Memory B cell (primary cell): ENCODE measurements at regions not wholly inside any gene's neighbourhood (a gene's known extent, or its start where the extent isn't known, plus 50 kb on each side); places are given as distances from the start of the nearest gene placed in this dataset.

Experiments
- ATAC-seq: fragments of 150-1000 bp; cut with Tn5 transposase; 2 replicates; pipeline ENCODE4 v1.10.0; 2021; ENCODE audit warnings: low read depth, mild to moderate bottlenecking, moderate library complexity
- DNase-seq, 2 donors: peaks; one replicate each; pipeline ENCODE4 v3.0.0; 2022; ENCODE audit warnings: low spot score in 2 of 2
- H3K27ac Mint-ChIP-seq: one replicate; pipeline ENCODE4 v1.8.0; 2022; ENCODE audit warnings: mild to moderate bottlenecking, moderate library complexity, mixed read lengths
- H3K27me3 Mint-ChIP-seq: one replicate; pipeline ENCODE4 v1.8.0; 2022; ENCODE audit warnings: mixed read lengths
- H3K36me3 Mint-ChIP-seq: one replicate; pipeline ENCODE4 v1.8.0; 2022; ENCODE audit warnings: mild to moderate bottlenecking, mixed read lengths
- H3K4me1 Mint-ChIP-seq: one replicate; pipeline ENCODE4 v1.8.0; 2022; ENCODE audit warnings: mixed read lengths
- H3K4me3 Mint-ChIP-seq: one replicate; pipeline ENCODE4 v1.8.0; 2022; ENCODE audit warnings: mild to moderate bottlenecking, moderate library complexity, mixed read lengths
- H3K9me3 Mint-ChIP-seq: one replicate; pipeline ENCODE4 v1.8.0; 2022; ENCODE audit warnings: mixed read lengths

GRCh38 chr2:120401275-120402066, 55.5 kb downstream of the INHBB start:
- ATAC-seq (no peak), DNase-seq (no peak)
- H3K36me3 Mint-ChIP-seq, result no peaks in the 10 kb centered on the region
- no peaks in the 10 kb centered on the region for H3K4me1 Mint-ChIP-seq
- H3K27ac Mint-ChIP-seq, result no peak overlapping the region
- peaks cover 4% of the 10 kb centered on the region for H3K9me3 Mint-ChIP-seq
- H3K4me3 Mint-ChIP-seq, result no peak overlapping the region
- peaks cover 20% of the 10 kb centered on the region for H3K27me3 Mint-ChIP-seq

DNA sequence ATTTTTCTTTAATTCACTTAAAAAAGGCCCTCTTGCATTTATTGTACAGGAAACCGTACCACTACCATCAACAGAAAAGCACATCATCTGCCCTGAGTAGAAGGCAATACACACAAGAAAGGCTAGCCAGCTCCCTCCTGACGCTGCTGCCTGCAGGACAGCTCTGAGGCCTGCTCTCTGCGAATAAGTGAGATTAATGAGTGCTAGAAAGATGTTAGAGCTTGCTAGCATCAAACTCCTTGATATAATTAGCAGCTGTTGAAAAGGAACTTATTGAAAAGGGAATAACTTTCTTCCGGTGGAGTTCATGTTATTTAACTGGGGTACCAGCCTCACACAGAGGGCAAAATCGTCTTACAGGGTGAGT, 56.1 kb downstream of the INHBB start:
- H3K27ac Mint-ChIP-seq, result no peak overlapping the region
- ATAC-seq, result no peak
- H3K36me3 Mint-ChIP-seq, result no peaks in the 10 kb centered on the region
- peaks cover 6% of the 10 kb centered on the region for H3K9me3 Mint-ChIP-seq
- no peaks in the 10 kb centered on the region for H3K4me1 Mint-ChIP-seq
- DNase-seq, result no peak
- no peak overlapping the region for H3K4me3 Mint-ChIP-seq
- peaks cover 21% of the 10 kb centered on the region for H3K27me3 Mint-ChIP-seq

DNA sequence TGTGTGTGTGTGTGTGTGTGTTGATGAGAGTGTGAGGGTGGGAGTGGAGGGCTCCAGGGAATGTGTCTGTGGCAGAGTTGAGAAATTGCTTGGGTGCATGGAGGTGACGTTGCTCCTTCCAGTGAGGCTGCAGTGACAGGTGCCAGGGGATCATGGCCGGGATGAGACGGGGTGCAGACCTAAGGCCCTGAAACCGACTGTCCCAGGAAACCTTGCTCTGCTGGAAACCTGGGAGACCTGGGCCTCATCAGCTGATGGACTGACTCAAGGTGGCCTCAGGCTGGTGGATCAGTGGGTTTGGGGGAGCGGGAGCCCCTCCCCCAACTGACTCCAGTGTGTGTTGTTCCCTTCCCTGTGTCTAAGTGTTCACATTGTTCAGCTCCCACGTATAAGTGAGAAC, 56.6 kb downstream of the INHBB start:
- peaks cover 7% of the 10 kb centered on the region for H3K9me3 Mint-ChIP-seq
- H3K4me1 Mint-ChIP-seq, result no peaks in the 10 kb centered on the region
- H3K27me3 Mint-ChIP-seq, result peaks cover 17% of the 10 kb centered on the region
- H3K4me3 Mint-ChIP-seq, result no peak overlapping the region
- ATAC-seq (no peak), DNase-seq (no peak)
- no peak overlapping the region for H3K27ac Mint-ChIP-seq
- no peaks in the 10 kb centered on the region for H3K36me3 Mint-ChIP-seq

DNA sequence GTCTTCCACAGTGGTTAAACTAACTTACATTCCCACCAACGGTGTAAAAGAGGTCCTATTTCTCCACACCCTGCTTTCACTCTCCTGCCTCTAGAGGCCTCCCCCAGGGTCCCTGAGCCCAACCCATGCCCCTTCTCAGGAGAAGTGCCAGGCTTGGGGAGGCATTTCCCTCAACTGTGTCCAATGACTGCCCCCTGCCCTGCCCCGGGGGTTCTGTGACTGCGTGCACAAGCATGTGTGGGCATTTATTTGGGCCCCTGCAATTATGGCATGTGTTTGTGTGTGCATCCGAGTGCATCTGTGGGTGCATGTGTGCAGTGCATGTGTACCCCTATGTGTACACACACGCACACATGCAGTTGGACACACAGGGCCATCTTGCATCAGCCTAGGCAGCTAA, 57.3 kb downstream of the INHBB start:
- ATAC-seq (no peak), DNase-seq (no peak)
- Mint-ChIP-seq H3K27me3 (peaks cover 14% of the 10 kb centered on the region), H3K4me1 (no peaks in the 10 kb centered on the region), H3K4me3 (no peak overlapping the region), H3K36me3 (no peaks in the 10 kb centered on the region), H3K9me3 (peaks cover 9% of the 10 kb centered on the region), H3K27ac (no peak overlapping the region)

GRCh38 chr2:120403676-120404075, 57.7 kb downstream of the INHBB start:
- DNase-seq, result no peak
- Mint-ChIP-seq H3K4me3 (no peak overlapping the region), H3K27ac (no peak overlapping the region), H3K36me3 (no peaks in the 10 kb centered on the region), H3K4me1 (no peaks in the 10 kb centered on the region), H3K27me3 (peaks cover 14% of the 10 kb centered on the region), H3K9me3 (peaks cover 10% of the 10 kb centered on the region)
- ATAC-seq, result no peak

- H3K27ac Mint-ChIP-seq, result no peak overlapping the region
- H3K4me1 Mint-ChIP-seq, result no peaks in the 10 kb centered on the region
- ATAC-seq (no peak), DNase-seq (no peak)
- H3K4me3 Mint-ChIP-seq, result no peak overlapping the region
- H3K36me3 Mint-ChIP-seq, result no peaks in the 10 kb centered on the region
- H3K9me3 Mint-ChIP-seq, result peaks cover 11% of the 10 kb centered on the region
- H3K27me3 Mint-ChIP-seq, result peaks cover 14% of the 10 kb centered on the region
Measured at GRCh38 chr2:120404274-120404673, 58.3 kb downstream of the INHBB start.

DNA sequence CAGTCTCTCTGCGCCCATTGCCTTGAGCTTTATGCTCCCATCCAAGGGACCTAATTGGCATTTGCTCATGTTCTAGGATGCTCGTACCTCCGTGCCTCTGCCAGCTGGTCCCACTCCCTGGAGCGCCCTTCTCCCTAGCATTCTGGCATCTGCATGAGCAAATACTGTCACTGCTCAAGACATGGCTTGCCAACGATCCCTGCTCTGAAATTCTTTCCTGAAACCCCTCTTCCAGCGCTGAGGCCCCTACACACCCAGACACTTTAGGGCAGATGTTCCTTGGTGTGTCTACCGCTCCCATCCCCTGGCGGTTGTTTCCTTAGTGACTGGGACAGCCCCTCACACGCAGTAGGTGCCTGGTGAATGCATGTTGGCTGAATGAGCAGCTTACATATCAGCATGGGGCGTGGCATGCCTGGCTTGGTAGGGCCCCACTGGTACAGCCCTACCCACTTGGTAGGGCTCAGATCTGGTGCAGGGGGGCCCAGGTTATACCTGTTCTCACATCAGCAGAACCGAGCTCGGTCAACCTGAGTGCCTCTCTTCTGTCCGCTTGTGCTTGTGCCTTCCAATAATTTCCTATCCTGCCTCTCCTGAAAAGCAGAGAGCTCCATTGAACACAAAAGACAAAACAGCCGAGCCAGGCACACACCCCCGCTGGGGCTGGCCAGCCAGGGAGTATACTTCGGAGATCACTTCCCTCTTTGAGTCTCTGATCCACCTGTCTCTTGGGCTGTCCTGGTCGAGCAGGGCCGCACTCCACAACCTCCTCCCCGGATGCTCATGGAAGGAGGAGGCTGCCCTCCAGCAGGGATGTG, 59.2 kb downstream of the INHBB start:
- H3K27me3 Mint-ChIP-seq, result peaks cover 14% of the 10 kb centered on the region
- ATAC-seq (no peak), DNase-seq (no peak)
- no peak overlapping the region for H3K4me3 Mint-ChIP-seq
- no peaks in the 10 kb centered on the region for H3K36me3 Mint-ChIP-seq
- no peaks in the 10 kb centered on the region for H3K4me1 Mint-ChIP-seq
- no peak overlapping the region for H3K27ac Mint-ChIP-seq
- peaks cover 15% of the 10 kb centered on the region for H3K9me3 Mint-ChIP-seq

DNA sequence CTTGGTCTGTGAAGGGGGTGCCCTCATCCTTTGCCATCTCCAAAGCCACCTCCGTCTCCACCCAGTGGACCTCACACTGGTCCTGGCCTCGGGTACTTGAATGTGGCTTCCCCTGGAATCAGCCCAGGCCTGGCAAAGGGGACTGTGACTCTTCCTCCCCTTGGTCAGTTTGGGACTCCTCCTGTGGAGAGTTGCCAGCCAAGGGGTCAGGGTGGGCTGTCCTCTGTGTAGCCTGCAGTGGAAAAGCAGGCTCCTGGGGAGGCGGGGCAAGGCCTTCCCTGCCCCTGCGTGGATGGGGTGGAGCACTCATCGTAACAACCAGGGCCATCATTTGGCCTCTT, 59.8 kb downstream of the INHBB start:
- Mint-ChIP-seq H3K4me1 (no peaks in the 10 kb centered on the region), H3K27ac (no peak overlapping the region), H3K27me3 (peaks cover 14% of the 10 kb centered on the region), H3K4me3 (no peak overlapping the region), H3K9me3 (peaks cover 15% of the 10 kb centered on the region), H3K36me3 (no peaks in the 10 kb centered on the region)
- DNase-seq (no peak), ATAC-seq (no peak)

GRCh38 chr2:120406566-120406965, 60.6 kb downstream of the INHBB start:
- no peak overlapping the region for H3K27ac Mint-ChIP-seq
- no peak for DNase-seq
- no peak for ATAC-seq
- H3K36me3 Mint-ChIP-seq, result no peaks in the 10 kb centered on the region
- peaks cover 15% of the 10 kb centered on the region for H3K9me3 Mint-ChIP-seq
- H3K4me1 Mint-ChIP-seq, result no peaks in the 10 kb centered on the region
- H3K27me3 Mint-ChIP-seq, result peaks cover 10% of the 10 kb centered on the region
- H3K4me3 Mint-ChIP-seq, result no peak overlapping the region

GRCh38 chr2:120410487-120410886, 64.6 kb downstream of the INHBB start:
- no peak overlapping the region for H3K4me3 Mint-ChIP-seq

DNA sequence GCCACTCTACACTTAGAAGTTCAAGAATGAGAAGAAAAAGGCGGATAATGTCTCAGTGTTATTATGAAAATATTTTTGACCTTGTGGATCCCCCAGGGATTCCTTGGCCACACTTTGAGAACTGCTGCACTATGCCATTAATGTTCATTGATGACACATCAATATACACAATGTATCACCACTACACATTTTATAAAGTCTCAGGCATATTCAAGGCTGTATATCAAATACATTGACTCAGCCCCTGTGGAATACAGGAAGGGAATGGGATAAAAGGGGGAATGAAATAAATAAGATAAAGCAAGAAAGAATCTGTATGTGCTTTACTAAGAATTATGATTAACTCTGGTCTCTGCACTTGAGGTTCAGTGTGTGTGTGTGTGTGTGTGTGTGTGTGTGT, 69.1 kb downstream of the INHBB start:
- Mint-ChIP-seq H3K27me3 (peaks cover 19% of the 10 kb centered on the region), H3K27ac (no peak overlapping the region), H3K4me1 (no peaks in the 10 kb centered on the region), H3K4me3 (no peak overlapping the region), H3K36me3 (no peaks in the 10 kb centered on the region), H3K9me3 (peaks cover 5% of the 10 kb centered on the region)
- no peak for ATAC-seq
- no peak for DNase-seq

More at GRCh38 chr2:120410487-120410886, 64.6 kb downstream of the INHBB start:
- ATAC-seq, result no peak
- Mint-ChIP-seq H3K27ac (no peak overlapping the region), H3K4me1 (no peaks in the 10 kb centered on the region), H3K9me3 (peaks cover 16% of the 10 kb centered on the region), H3K27me3 (peaks cover 11% of the 10 kb centered on the region), H3K36me3 (no peaks in the 10 kb centered on the region)
- DNase-seq, result no peak

GRCh38 chr2:120415728-120416509, 70.0 kb downstream of the INHBB start:
- ATAC-seq (no peak), DNase-seq (no peak)
- Mint-ChIP-seq H3K9me3 (peaks cover 3% of the 10 kb centered on the region), H3K27ac (no peak overlapping the region), H3K36me3 (no peaks in the 10 kb centered on the region), H3K4me3 (no peak overlapping the region), H3K4me1 (no peaks in the 10 kb centered on the region), H3K27me3 (peaks cover 20% of the 10 kb centered on the region)

GRCh38 chr2:120418174-120418787, 72.3 kb downstream of the INHBB start:
- no peaks in the 10 kb centered on the region for H3K36me3 Mint-ChIP-seq
- no peaks in the 10 kb centered on the region for H3K9me3 Mint-ChIP-seq
- DNase-seq (no peak), ATAC-seq (no peak)
- H3K27ac Mint-ChIP-seq, result no peak overlapping the region
- no peak overlapping the region for H3K4me3 Mint-ChIP-seq
- peaks cover 20% of the 10 kb centered on the region for H3K27me3 Mint-ChIP-seq
- H3K4me1 Mint-ChIP-seq, result no peaks in the 10 kb centered on the region

- H3K9me3 Mint-ChIP-seq, result no peaks in the 10 kb centered on the region
- ATAC-seq, result no peak
- H3K27me3 Mint-ChIP-seq, result peaks cover 24% of the 10 kb centered on the region
- DNase-seq, result no peak
- H3K36me3 Mint-ChIP-seq, result no peaks in the 10 kb centered on the region
- no peaks in the 10 kb centered on the region for H3K4me1 Mint-ChIP-seq
- H3K27ac Mint-ChIP-seq, result no peak overlapping the region
- no peak overlapping the region for H3K4me3 Mint-ChIP-seq
Measured at GRCh38 chr2:120419073-120419472, 73.1 kb downstream of the INHBB start.
